ENCODE measurements at regions not wholly inside any gene's neighbourhood (a gene's known extent, or its start where the extent isn't known, plus 50 kb on each side); places are given as distances from the start of the nearest gene placed in this dataset.

- no peak for DNase-seq (ENCODE audit: low spot score)
- TF ChIP-seq CTCF (IDR thresholded peaks at IDR 0.05; ENCODE audit: borderline replicate concordance, control extremely low read depth, extremely low read depth, insufficient read depth, missing control alignments) = no peak
- in situ Hi-C loops (cut with MboI; ENCODE audit: low sequenced_read_pairs, unreplicated experiment) = no loop called here
These were observed 187.5 kb downstream of the AHR start for GRCh38 chr7:17485904-17486303.

- in situ Hi-C loops (cut with MboI; ENCODE audit: low sequenced_read_pairs, unreplicated experiment) = no loop called here
- TF ChIP-seq CTCF (IDR thresholded peaks at IDR 0.05; ENCODE audit: borderline replicate concordance, control extremely low read depth, extremely low read depth, insufficient read depth, missing control alignments) = no peak
- no peak for DNase-seq (ENCODE audit: low spot score)
These were observed 188.4 kb downstream of the AHR start for GRCh38 chr7:17486835-17487234.

- TF ChIP-seq CTCF (IDR thresholded peaks at IDR 0.05; ENCODE audit: borderline replicate concordance, control extremely low read depth, extremely low read depth, insufficient read depth, missing control alignments) = no peak
- no peak for DNase-seq (ENCODE audit: low spot score)
- in situ Hi-C loops (cut with MboI; ENCODE audit: low sequenced_read_pairs, unreplicated experiment) = no loop called here
These were observed 188.9 kb downstream of the AHR start for GRCh38 chr7:17487343-17487742.

GRCh38 chr7:17488829-17489228, 190.4 kb downstream of the AHR start:
- TF ChIP-seq CTCF (IDR thresholded peaks at IDR 0.05; ENCODE audit: borderline replicate concordance, control extremely low read depth, extremely low read depth, insufficient read depth, missing control alignments) = no peak
- in situ Hi-C loops (cut with MboI; ENCODE audit: low sequenced_read_pairs, unreplicated experiment) = no loop called here
- DNase-seq (ENCODE audit: low spot score) = no peak

GRCh38 chr7:17489961-17490360, 191.5 kb downstream of the AHR start:
- in situ Hi-C loops (cut with MboI; ENCODE audit: low sequenced_read_pairs, unreplicated experiment) = no loop called here
- DNase-seq (ENCODE audit: low spot score) = no peak
- no peak for TF ChIP-seq CTCF (IDR thresholded peaks at IDR 0.05; ENCODE audit: borderline replicate concordance, control extremely low read depth, extremely low read depth, insufficient read depth, missing control alignments)

GRCh38 chr7:17490825-17491224, 192.4 kb downstream of the AHR start:
- in situ Hi-C loops (cut with MboI; ENCODE audit: low sequenced_read_pairs, unreplicated experiment) = no loop called here
- no peak for TF ChIP-seq CTCF (IDR thresholded peaks at IDR 0.05; ENCODE audit: borderline replicate concordance, control extremely low read depth, extremely low read depth, insufficient read depth, missing control alignments)

GRCh38 chr7:17492437-17492836, 194.0 kb downstream of the AHR start:
- no peak for TF ChIP-seq CTCF (IDR thresholded peaks at IDR 0.05; ENCODE audit: borderline replicate concordance, control extremely low read depth, extremely low read depth, insufficient read depth, missing control alignments)
- in situ Hi-C loops (cut with MboI; ENCODE audit: low sequenced_read_pairs, unreplicated experiment) = no loop called here
- DNase-seq (ENCODE audit: low spot score) = no peak

More at GRCh38 chr7:17490825-17491224, 192.4 kb downstream of the AHR start:
- DNase-seq (ENCODE audit: low spot score) = no peak

Data from GM13976 (cell line).